GM21723 (cell line): ENCODE measurements at regions not wholly inside any gene's neighbourhood (a gene's known extent, or its start where the extent isn't known, plus 50 kb on each side); places are given as distances from the start of the nearest gene placed in this dataset.

Experiments
- ATAC-seq: cut with Tn5 transposase; IDR thresholded peaks from one replicate; pipeline ENCODE4 v1.9.1; 2021; ENCODE audit warnings: mild to moderate bottlenecking, moderate library complexity; ENCODE audit not compliant: unreplicated experiment

DNA sequence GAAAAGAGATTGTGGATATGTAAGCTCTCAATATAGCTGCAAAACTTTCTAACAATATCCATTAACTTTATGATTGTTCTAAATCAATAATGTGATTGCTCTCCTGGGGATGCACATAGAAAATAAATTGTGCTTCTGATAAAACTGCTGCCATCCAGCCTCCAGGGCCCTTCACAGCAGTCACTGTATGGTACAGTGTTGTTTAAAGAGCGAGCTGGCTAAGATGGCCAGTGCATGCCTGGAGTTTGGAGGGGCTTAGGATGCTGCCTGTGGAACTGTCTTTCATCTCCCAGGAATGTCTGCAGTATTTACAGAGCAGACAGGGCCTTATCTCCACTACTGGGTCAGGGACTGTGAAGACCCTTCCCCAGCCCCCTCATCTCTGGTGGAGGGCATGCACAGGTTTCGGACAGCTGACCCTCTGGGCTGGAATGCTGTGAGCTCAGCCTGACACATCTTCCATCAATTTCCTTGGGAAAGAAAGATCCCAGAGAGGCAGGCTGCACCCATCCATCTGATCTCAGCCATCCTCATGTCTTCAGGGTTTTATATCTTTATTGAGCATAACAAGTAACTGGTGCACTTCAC, 137.0 kb downstream of the PLPP3 start:
- ATAC-seq, result no peak

GRCh38 chr1:56441601-56442000, 137.8 kb downstream of the PLPP3 start:
- no peak for ATAC-seq

GRCh38 chr1:56439610-56440264, 139.6 kb downstream of the PLPP3 start:
- ATAC-seq, result no peak

DNA sequence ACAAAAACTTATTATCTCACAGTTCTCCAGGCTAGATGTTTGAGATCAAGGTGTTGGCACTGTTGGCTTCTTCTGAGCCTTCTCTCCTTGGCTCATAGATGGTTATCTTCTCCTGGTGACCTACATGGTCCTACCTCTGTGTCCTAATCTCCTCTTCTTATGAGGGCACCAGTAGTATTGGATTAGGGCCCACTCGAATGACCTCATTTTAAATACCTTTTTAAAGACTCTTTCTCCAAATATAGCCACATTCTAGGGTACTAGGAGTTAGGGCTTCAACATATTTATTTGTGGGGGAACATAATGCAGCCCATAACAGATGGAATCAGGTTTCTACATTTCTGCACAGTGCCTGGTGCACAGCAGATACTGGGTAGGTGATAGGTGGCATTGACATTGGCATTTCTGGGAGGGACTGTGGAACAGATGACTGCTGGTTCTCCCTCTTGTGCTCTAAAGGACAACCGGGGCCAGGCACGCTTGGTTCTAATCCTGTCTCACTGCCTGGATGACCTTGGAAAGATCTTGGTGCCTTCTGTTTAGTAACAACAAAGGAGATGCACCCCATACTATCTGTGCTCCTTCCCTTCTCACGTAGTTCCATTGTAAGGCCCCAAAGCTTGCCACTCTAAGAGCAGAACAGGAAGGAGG, 140.3 kb downstream of the PLPP3 start:
- ATAC-seq, result no peak

DNA sequence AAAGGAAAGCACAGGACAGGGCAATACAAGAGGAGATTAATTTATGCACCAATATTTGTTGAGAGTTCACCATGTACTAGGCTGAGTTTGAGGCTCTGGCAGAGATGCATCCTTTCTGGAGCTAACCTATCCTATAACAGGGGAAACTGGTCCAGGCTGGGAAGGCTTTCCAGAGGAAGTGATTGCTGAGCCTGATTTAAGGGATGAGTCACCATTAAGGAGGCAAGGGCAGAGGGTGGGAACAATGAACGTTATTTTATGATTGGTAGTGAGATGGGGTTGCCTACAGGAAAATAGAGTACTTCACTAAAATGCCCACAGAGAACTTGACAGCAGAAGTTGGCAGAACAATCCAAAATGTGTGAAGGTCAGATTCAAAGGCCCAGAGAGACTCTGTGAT, 141.4 kb downstream of the PLPP3 start:
- ATAC-seq, result no peak

GRCh38 chr1:56436912-56437417, 142.4 kb downstream of the PLPP3 start:
- ATAC-seq, result no peak

- no peak for ATAC-seq
Observed at GRCh38 chr1:56436296-56436695, 143.1 kb downstream of the PLPP3 start.

- ATAC-seq, result no peak
Observed at GRCh38 chr1:56435434-56436262, 143.7 kb downstream of the PLPP3 start.

- no peak for ATAC-seq
Observed at GRCh38 chr1:56434740-56435139, 144.6 kb downstream of the PLPP3 start.

DNA sequence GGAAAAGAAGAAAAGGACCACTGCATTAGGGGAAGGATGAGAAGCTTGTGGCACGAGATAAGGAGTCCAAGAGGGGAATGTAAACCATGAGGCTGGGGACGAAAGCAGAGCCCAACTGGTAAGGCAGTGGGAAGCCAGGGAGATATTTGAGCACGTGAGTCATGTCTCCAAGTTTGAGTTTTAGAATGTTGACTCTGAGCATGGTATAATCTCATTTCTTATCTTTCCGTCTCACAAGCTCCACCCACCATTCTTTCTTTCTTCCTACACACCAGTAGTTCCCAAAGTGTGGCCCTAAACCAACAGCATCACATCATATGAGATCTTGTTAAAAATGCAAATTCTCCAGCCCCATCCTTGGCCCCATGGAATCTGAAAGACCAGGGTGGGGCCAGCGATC, 145.3 kb downstream of the PLPP3 start:
- ATAC-seq, result no peak

DNA sequence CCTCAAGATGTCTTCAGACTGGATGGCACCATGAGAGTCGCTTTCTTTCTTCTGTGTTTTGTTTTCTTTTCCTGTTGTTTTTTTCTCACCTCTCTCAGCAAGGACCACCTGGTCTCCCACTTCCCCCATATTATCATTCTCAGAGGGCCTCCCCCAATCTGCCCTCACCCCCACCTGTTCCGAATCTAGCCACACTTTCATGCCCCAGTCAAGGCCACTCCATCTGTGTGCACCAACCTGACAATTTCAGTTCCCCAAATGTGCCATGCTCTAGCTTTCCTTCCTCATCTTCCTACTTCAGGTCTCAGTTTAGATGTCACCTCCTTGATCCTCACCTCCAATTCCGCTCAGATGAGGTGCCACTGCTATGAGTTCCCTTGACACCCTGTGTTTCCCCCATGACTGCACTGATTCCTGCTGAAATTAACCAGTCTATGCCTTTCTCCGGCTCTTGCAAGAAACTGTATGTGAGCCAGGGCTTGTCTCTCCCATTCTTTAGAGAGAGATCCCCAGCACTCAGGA, 146.2 kb downstream of the PLPP3 start:
- ATAC-seq, result no peak

GRCh38 chr1:56432166-56432971, 147.0 kb downstream of the PLPP3 start:
- no peak for ATAC-seq

DNA sequence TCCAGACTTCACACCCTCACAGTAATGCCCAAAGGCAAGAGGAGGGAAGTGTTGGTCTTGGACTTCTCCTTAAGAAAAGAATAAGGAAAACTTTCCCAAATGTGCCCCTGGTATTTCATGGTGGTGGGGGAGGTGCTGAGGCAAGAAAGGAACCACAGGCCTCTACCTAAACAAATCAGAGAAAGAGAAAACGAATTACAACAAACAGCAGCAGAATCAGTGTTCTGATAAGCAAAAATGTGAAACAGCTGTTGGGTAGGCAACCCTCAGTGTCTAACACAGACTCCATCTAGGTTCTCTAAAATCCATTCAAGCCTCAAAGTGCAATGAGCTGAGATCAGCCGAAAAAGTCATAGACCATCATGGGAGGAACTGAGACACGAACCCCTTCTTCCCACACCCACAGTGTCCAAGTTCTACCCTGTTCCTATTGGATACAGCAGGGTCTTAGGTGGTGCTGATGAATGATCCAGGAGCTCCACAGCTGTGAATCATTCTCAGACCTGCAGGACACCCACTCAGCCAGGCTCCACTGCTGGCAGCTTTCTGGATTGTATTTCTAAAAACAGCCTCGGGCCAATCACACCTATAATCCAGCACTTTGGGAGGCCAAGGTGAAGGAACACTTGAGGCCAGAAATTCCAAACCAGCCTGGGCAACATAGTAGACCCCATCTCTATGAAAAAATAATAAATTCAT, 149.1 kb downstream of the PLPP3 start:
- ATAC-seq, result no peak

DNA sequence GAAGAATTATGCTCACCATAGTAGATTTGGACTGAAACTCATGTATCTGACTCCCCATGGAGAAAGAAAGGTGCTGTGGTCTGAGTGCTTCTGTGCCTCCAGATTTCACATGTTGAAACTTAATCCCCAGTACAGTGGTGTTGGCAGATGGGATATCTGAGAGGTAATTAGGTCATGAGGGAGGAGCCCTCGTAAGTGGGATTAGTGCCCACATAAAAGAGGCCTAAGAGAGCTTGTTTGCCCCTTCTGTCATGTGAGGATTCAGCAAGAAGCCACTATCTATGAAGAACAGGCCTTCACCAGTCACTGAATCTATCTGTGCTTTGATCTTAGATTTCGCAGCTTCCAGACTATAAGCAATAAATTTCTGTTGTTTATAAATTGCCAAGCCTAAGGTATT, 150.1 kb downstream of the PLPP3 start:
- ATAC-seq, result no peak

DNA sequence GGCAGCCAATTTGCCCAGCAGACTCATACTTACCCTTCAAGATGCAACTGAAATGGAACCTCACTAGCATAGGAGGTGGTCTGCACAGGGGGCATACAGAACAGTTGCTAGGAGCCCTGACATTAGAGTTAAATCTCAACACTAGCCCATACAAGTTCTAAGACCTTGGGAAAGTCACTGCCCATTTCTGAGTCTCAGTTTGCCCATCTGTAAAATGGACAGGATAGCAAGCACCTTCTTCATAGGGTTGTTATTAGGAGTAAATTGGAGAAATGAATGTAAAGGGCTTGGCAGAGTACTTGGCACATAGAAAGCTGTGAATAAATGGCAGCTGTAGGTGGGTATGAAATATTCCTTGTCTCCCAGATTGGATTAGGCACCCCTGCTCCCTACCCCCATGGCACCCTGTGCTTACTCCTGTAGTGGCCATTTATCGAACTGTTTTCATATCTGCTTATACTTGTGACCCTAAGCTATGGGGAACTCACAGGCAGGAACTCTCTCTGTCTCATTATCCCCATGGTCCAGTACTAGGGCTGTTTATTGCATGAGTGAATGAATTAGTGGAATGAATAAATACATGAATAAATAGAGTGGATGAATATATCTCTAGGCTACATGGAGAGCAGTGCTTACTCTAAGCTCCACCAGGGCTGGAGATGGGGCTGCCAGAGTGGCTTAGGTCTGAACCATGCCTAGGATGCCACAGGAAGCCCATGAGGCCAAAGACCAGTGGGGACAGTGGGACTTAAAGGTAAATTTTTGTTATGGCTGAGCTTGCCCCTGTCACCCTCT, 152.6 kb downstream of the PLPP3 start:
- ATAC-seq, result no peak

GRCh38 chr1:56425494-56426037, 153.8 kb downstream of the PLPP3 start:
- no peak for ATAC-seq

- no peak for ATAC-seq
Observed at GRCh38 chr1:56424744-56425493, 154.4 kb downstream of the PLPP3 start.

DNA sequence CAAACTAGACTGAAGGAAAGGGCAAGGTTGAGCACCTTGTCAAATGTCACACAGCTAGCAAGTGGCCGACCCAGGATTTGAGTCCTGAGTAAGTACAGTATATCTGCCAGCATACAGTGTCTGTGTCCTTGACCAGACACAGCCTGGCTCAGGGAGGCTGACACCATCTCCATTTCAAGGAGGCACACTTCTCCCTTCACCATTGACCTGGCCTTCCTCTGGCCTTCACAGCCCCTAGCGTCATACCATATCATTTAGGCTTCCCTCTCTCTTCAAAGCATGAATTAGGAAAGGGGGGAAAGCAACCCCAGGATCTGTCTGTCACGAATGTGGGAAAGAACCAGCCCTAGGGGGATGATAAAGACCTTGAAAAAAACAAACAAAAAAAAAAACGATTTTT, 155.6 kb downstream of the PLPP3 start:
- no peak for ATAC-seq
